HEK293 (cell line): ENCODE measurements at regions not wholly inside any gene's neighbourhood (a gene's known extent, or its start where the extent isn't known, plus 50 kb on each side); places are given as distances from the start of the nearest gene placed in this dataset.

ENCODE experiments used
- CTCF ChIP-seq: fragments of 450-650 bp; formaldehyde crosslinking; IDR thresholded peaks from 2 replicates; pipeline ENCODE4 v1.5.1; 2016; ENCODE audit warnings: missing biosample characterization, missing genetic modification characterization
- ELK4 ChIP-seq: IDR thresholded peaks from 2 replicates; pipeline ENCODE4 v1.6.1; 2011; ENCODE audit warnings: mild to moderate bottlenecking, low read depth, low read length, borderline replicate concordance
- KLF8 ChIP-seq: fragments of 450-650 bp; formaldehyde crosslinking; IDR thresholded peaks from 2 replicates; pipeline ENCODE4 v1.5.1; 2016; ENCODE audit warnings: missing biosample characterization, missing genetic modification characterization
- PATZ1 ChIP-seq: fragments of 450-650 bp; formaldehyde crosslinking; IDR thresholded peaks from 2 replicates; pipeline ENCODE4 v1.5.1; 2016; ENCODE audit warnings: missing biosample characterization, missing genetic modification characterization
- REST ChIP-seq: fragments of 450-650 bp; formaldehyde crosslinking; IDR thresholded peaks from 2 replicates; pipeline ENCODE4 v1.5.1; 2016; ENCODE audit warnings: missing biosample characterization, missing genetic modification characterization
- TCF7L2 ChIP-seq: IDR thresholded peaks from 2 replicates; pipeline ENCODE4 v1.6.1; 2011; ENCODE audit warnings: low read depth, mild to moderate bottlenecking, inconsistent platforms, low read length, moderate library complexity, borderline replicate concordance
- YY1 ChIP-seq: fragments of 450-650 bp; formaldehyde crosslinking; IDR thresholded peaks from 2 replicates; pipeline ENCODE4 v1.5.1; 2018; ENCODE audit warnings: missing biosample characterization, missing genetic modification characterization
- ZBTB1 ChIP-seq: fragments of 450-650 bp; formaldehyde crosslinking; IDR thresholded peaks from 2 replicates; pipeline ENCODE4 v1.5.1; 2016; ENCODE audit warnings: missing biosample characterization, missing genetic modification characterization
- ZNF138 ChIP-seq: fragments of 450-650 bp; formaldehyde crosslinking; IDR thresholded peaks from 2 replicates; pipeline ENCODE4 v1.5.1; 2016; ENCODE audit warnings: missing biosample characterization, missing genetic modification characterization, borderline replicate concordance
- ZNF747 ChIP-seq: fragments of 450-650 bp; formaldehyde crosslinking; IDR thresholded peaks from 2 replicates; pipeline ENCODE4 v1.5.1; 2016; ENCODE audit warnings: missing biosample characterization, missing genetic modification characterization
- ZNF792 ChIP-seq: fragments of 450-650 bp; formaldehyde crosslinking; IDR thresholded peaks from 2 replicates; pipeline ENCODE4 v1.5.1; 2016; ENCODE audit warnings: missing biosample characterization, missing genetic modification characterization

DNA sequence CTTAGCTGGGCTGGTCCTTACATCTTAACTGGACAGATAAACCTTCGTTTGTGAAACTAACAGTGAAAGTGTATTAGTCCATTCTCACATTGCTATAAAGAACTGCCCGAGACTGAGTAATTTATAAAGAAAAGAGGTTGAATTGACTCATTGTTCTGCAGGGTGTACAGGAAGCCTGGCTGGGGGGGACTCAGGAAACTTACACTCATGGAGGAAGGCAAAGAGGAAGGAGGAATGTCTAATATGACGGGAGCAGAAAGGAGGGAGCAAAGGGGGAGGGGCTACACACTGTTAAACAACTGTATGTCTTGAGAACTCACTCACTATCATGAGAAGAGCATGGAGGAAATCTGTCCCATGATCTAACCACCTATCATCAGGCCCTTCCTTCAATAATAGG, 1566.5 kb upstream of the PCDH7 start:
- no peak for TF ChIP-seq ELK4
- no peak for TF ChIP-seq CTCF (tag by site-specific recombination)
- no peak for TF ChIP-seq PATZ1 (tag by site-specific recombination)
- no peak for TF ChIP-seq ZBTB1 (tag by site-specific recombination)
- TF ChIP-seq ZNF792, result no peak
- TF ChIP-seq ZNF138, result no peak
- no peak for TF ChIP-seq TCF7L2
- TF ChIP-seq REST, result no peak
- no peak for TF ChIP-seq YY1
- no peak for TF ChIP-seq ZNF747 (tag by site-specific recombination)
- no peak for TF ChIP-seq KLF8 (tag by site-specific recombination)
